K562 (cell line): ENCODE measurements at regions not wholly inside any gene's neighbourhood (a gene's known extent, or its start where the extent isn't known, plus 50 kb on each side); places are given as distances from the start of the nearest gene placed in this dataset.

Experiments used
- ATAC-seq: fragments of 200-7000 bp; cut with Tn5 transposase; 3 replicates; pipeline ENCODE4 v1.9.1; 2020; ENCODE audit warnings: moderate library complexity
- BruUV-seq: library from RNA; stranded (reverse); fragments of 400-500 nt; replicated peaks from 2 replicates; lab custom pipeline; 2021; lab: Mats Ljungman, UMichigan
- CTCF ChIA-PET: fragments of 300-600 bp; formaldehyde crosslinking; extraction: SDS; loops from one replicate; lab custom pipeline; 2021; ENCODE audit warnings: low intra/inter-chr PET ratio; lab: Yijun Ruan, JAX
- POLR2A ChIA-PET: fragments of 300-600, 350-650 bp; sonication (Branson Sonifier 250); formaldehyde crosslinking; extraction: SDS; loops from one replicate; lab custom pipeline; 2021; ENCODE audit warnings: antibody characterized with exemption, inconsistent platforms; lab: Yijun Ruan, JAX
- DNase-seq, 4 experiments: peaks; one replicate each; pipeline versions ENCODE4 v3.0.0 to v3.0.0-alpha.2; 2011 to 2018; ENCODE audit warnings: low spot score in 3 of 4, mixed read lengths in 3 of 4; ENCODE audit errors: extremely low read depth in 1 of 4
- FAIRE-seq: peaks from 2 replicates; lab custom pipeline; 2011; peaks lifted over from hg19 to GRCh38; lab: Jason Lieb, UNC
- H2AFZ ChIP-seq: 2 replicates; pipeline ENCODE4 v1.6.0; 2011; ENCODE audit warnings: low read depth, low read length, control low read depth, inconsistent platforms
- H3K27ac ChIP-seq: fragments of 200-600 bp; 3 replicates; pipeline ENCODE4 v1.8.0; 2011; ENCODE audit warnings: low read depth, mild to moderate bottlenecking, control low read depth, inconsistent platforms, low read length, moderate library complexity, mixed read lengths; ENCODE audit errors: extremely low read depth
- H3K27me3 ChIP-seq, 2 experiments: fragments of 300-600 bp in 1 of 2; 2 replicates in 1 of 2; 3 replicates in 1 of 2; pipeline versions ENCODE4 v1.6.0 to v1.8.0; 2011; ENCODE audit warnings: inconsistent platforms in 2 of 2, low read length in 2 of 2, mild to moderate bottlenecking in 1 of 2, mixed read lengths in 1 of 2, moderate library complexity in 1 of 2; ENCODE audit not compliant: control insufficient read depth in 2 of 2, insufficient read depth in 2 of 2
- H3K36me3 ChIP-seq: fragments of 300-600 bp; 3 replicates; pipeline ENCODE4 v1.8.0; 2011; ENCODE audit warnings: mild to moderate bottlenecking, low read length, inconsistent platforms; ENCODE audit not compliant: control insufficient read depth, insufficient read depth
- H3K4me1 ChIP-seq, 2 experiments: fragments of 200-600 bp in 1 of 2; replicated peaks in 1 of 2; 2 replicates in 1 of 2; 3 replicates in 1 of 2; pipeline versions ENCODE4 v1.5.1 to v1.8.0; 2011; ENCODE audit warnings: inconsistent platforms in 2 of 2, low read length in 2 of 2, mild to moderate bottlenecking in 1 of 2, mixed read lengths in 1 of 2, moderate library complexity in 1 of 2; ENCODE audit not compliant: control insufficient read depth in 2 of 2, insufficient read depth in 2 of 2
- H3K4me2 ChIP-seq: 2 replicates; pipeline ENCODE4 v1.6.1; 2011; ENCODE audit warnings: low read length, control low read depth, inconsistent platforms, mixed read lengths; ENCODE audit not compliant: insufficient read depth
- H3K4me3 ChIP-seq: fragments of 200-600 bp; sonication (generic), shearing (Covaris generic); 2 replicates; pipeline ENCODE4 v1.5.1; 2016; ENCODE audit warnings: control low read depth, inconsistent platforms
- H3K79me2 ChIP-seq: fragments of 200-600 bp; 3 replicates; pipeline ENCODE4 v1.8.0; 2011; ENCODE audit warnings: low read length, inconsistent platforms; ENCODE audit not compliant: control insufficient read depth, insufficient read depth
- H3K9ac ChIP-seq, 2 experiments: 2 replicates each; pipeline versions ENCODE4 v1.6.0 to v1.6.1; 2011; ENCODE audit warnings: low read depth in 2 of 2, low read length in 2 of 2, control low read depth in 1 of 2, inconsistent platforms in 1 of 2, mild to moderate bottlenecking in 1 of 2, mixed read lengths in 1 of 2; ENCODE audit not compliant: insufficient read depth in 1 of 2
- H3K9me1 ChIP-seq: one replicate; pipeline ENCODE4 v1.6.0; 2011; ENCODE audit warnings: inconsistent platforms, mild to moderate bottlenecking, low read length, moderate library complexity; ENCODE audit not compliant: control insufficient read depth, insufficient read depth
- H3K9me3 ChIP-seq: replicated peaks from 2 replicates; pipeline ENCODE4 v1.5.1; 2011; ENCODE audit warnings: low read depth, low read length, inconsistent platforms; ENCODE audit not compliant: control insufficient read depth, insufficient read depth
- H4K20me1 ChIP-seq: replicated peaks from 2 replicates; pipeline ENCODE4 v1.6.1; 2011; ENCODE audit warnings: low read length, inconsistent platforms, mixed read lengths; ENCODE audit not compliant: control insufficient read depth, insufficient read depth
- AFF1 ChIP-seq, 2 experiments: fragments of 450-650 bp; IDR thresholded peaks; 2 replicates each; pipeline ENCODE4 v1.6.1; 2018; ENCODE audit warnings: mild to moderate bottlenecking in 2 of 2, low read depth in 1 of 2; ENCODE audit not compliant: partially characterized antibody in 2 of 2
- CEBPB ChIP-seq: fragments of 450-650 bp; IDR thresholded peaks from 2 replicates; pipeline ENCODE4 v1.6.1; 2016; ENCODE audit warnings: missing genetic modification characterization, missing compliant biosample characterization
- DPF2 ChIP-seq: fragments of 450-650 bp; IDR thresholded peaks from 2 replicates; pipeline ENCODE4 v1.6.1; 2016
- EHMT2 ChIP-seq: fragments of 450-650 bp; IDR thresholded peaks from 2 replicates; pipeline ENCODE4 v1.6.1; 2018; ENCODE audit warnings: antibody characterized with exemption
- FOSL1 ChIP-seq: fragments of 200-800 bp; sonication (Bioruptor generic); conservative IDR thresholded peaks from 2 replicates; pipeline ENCODE4 v1.6.1; 2016; ENCODE audit warnings: missing genetic modification characterization, missing compliant biosample characterization
- FOXP1 ChIP-seq: sonication (generic); formaldehyde crosslinking; IDR thresholded peaks from 2 replicates; pipeline ENCODE4 v1.8.0; 2022; ENCODE audit warnings: mild to moderate bottlenecking, missing genetic modification reagents
- KDM1A ChIP-seq, 2 experiments: fragments of 450-650 bp; IDR thresholded peaks; 2 replicates each; pipeline ENCODE4 v1.6.1; 2016; ENCODE audit warnings: mild to moderate bottlenecking in 2 of 2
- MAZ ChIP-seq, 2 experiments: fragments of 450-650 bp in 1 of 2; sonication (generic) in 1 of 2; formaldehyde crosslinking; IDR thresholded peaks in 1 of 2; conservative IDR thresholded peaks in 1 of 2; 2 replicates each; pipeline versions ENCODE4 v1.4.0 to v1.5.0; 2020; ENCODE audit warnings: mild to moderate bottlenecking in 1 of 2, missing genetic modification reagents in 1 of 2
- NR2C2 ChIP-seq, 2 experiments: fragments of 200-800 bp in 1 of 2; sonication (Bioruptor generic) in 1 of 2; sonication (generic) in 1 of 2; formaldehyde crosslinking in 1 of 2; IDR thresholded peaks; 2 replicates each; pipeline versions ENCODE4 v1.6.1 to v1.8.0; 2016 to 2022; ENCODE audit warnings: mild to moderate bottlenecking in 1 of 2, missing compliant biosample characterization in 1 of 2, missing genetic modification characterization in 1 of 2, missing genetic modification reagents in 1 of 2
- OTX1 ChIP-seq: fragments of 450-650 bp; formaldehyde crosslinking; IDR thresholded peaks from 2 replicates; pipeline ENCODE4 v1.4.0; 2022; ENCODE audit warnings: mild to moderate bottlenecking
- SAP30 ChIP-seq: fragments of 200-600 bp; sonication (generic); IDR thresholded peaks from 2 replicates; pipeline ENCODE4 v1.6.1; 2012; ENCODE audit warnings: borderline replicate concordance, low read depth, mild to moderate bottlenecking, moderate library complexity, low read length, control low read depth, inconsistent platforms; ENCODE audit not compliant: insufficient read depth, poor library complexity, severe bottlenecking
- SMARCE1 ChIP-seq: fragments of 450-650 bp; IDR thresholded peaks from 2 replicates; pipeline ENCODE4 v1.7.1; 2016; ENCODE audit warnings: mild to moderate bottlenecking
- TAF7 ChIP-seq: fragments of 450-650 bp; IDR thresholded peaks from 2 replicates; pipeline ENCODE4 v1.6.1; 2016; ENCODE audit warnings: missing genetic modification characterization, missing compliant biosample characterization
- XRCC4 ChIP-seq: IDR thresholded peaks from one replicate; pipeline ENCODE4 v1.6.1; 2011; ENCODE audit not compliant: insufficient read depth, insufficient read length; ENCODE audit errors: extremely low read depth
- WGBS: fragments of 100-300 bp; shearing (Covaris generic); methylation state at CpG from one replicate; pipeline ENCODE4 v1.1.6; 2016; ENCODE audit warnings: low coverage, mixed read lengths; ENCODE audit not compliant: insufficient coverage; ENCODE audit errors: missing lambda C conversion rate; 5-methylcytosine and 5-hydroxymethylcytosine counted together
- in situ Hi-C: fragments of 300-500 bp; cut with MboI; formaldehyde crosslinking; loops from 4 replicates; pipeline ENCODE4 v1.15.0; 2018; ENCODE audit warnings: inconsistent platforms, mixed read lengths
- intact Hi-C: fragments of 100-400 bp; cut with micrococcal nuclease; formaldehyde crosslinking; loops from 2 replicates; pipeline ENCODE4 v1.14.2; 2022

- Histone ChIP-seq H3K9me3 (no peaks in the 10 kb centered on the region), H2AFZ (no peak overlapping the region), H3K79me2 (no peaks in the 10 kb centered on the region), H3K27ac (no peak overlapping the region), H3K9ac (no peak overlapping the region), H3K4me2 (no peak overlapping the region), H3K27me3 (no peaks in the 10 kb centered on the region), H3K36me3 (peaks cover 26% of the 10 kb centered on the region), H4K20me1 (0 out of 2 replicates have a peak, but pooled peaks cover 3% of the 10 kb centered on the region), H3K4me3 (no peak overlapping the region), H3K9me1 (no peaks in the 10 kb centered on the region), H3K4me1 (peaks cover 0 to 13% of the 10 kb centered on the region in 2 experiments; a peak in 2 of 5 replicates)
- FAIRE-seq (no peak), ATAC-seq (peak; percentile 67), DNase-seq (peak in 2 of 4 experiments; percentile 17 to 45)
- 68% methylated on average over 6 of the region's 6 CpGs for WGBS
- in situ Hi-C loops (no loop called here), intact Hi-C loops (no loop called here)
- no TSS peak for BruUV-seq
- CTCF ChIA-PET = no interaction called here
- POLR2A ChIA-PET = interaction anchor here (0.7 to 1.1 kb wide), 2 partner anchors 18 to 179 kb away, joined by 3 to 4 read pairs; no protein-coding TSS in a partner anchor
- peak in 1 of 2 experiments; percentile 62 for TF ChIP-seq AFF1 (IDR thresholded peaks at IDR 0.05; ENCODE audit: low read depth in 1 of 2, partially characterized antibody in 2 of 2)
- peak; percentile 33; the same call in 1 of the 2 replicates for TF ChIP-seq OTX1 (CRISPR knock-in tag)
- 0 out of 2 replicates have a peak, but pooled peaks have one; percentile 25 for TF ChIP-seq FOSL1 (tag)
- TF ChIP-seq DPF2 = peak; percentile 48
- TF ChIP-seq KDM1A (IDR thresholded peaks at IDR 0.05) = peak in 1 of 2 experiments; percentile 29; a peak in 1 of 4 replicates
- no peak for TF ChIP-seq FOXP1 (CRISPR knock-in tag)
- TF ChIP-seq SAP30 = no peak
- 0 out of 4 replicates have a peak, but pooled peaks of 1 of the 2 experiments have one; percentile 13 for TF ChIP-seq MAZ (CRISPR knock-in tag; conservative IDR thresholded peaks at IDR 0.05 in 1 of 2, IDR thresholded peaks at IDR 0.05 in 1 of 2)
- peak; percentile 40; the same call in 1 of the 2 replicates for TF ChIP-seq SMARCE1
- TF ChIP-seq XRCC4 = no peak
- no peak for TF ChIP-seq CEBPB (tag)
- 0 out of 2 replicates have a peak, but pooled peaks have one; percentile 23 for TF ChIP-seq EHMT2
- TF ChIP-seq NR2C2 (CRISPR knock-in tag; IDR thresholded peaks at IDR 0.05) = no peak
- no peak for TF ChIP-seq NR2C2 (tag; IDR thresholded peaks at IDR 0.05)
- no peak for TF ChIP-seq TAF7 (tag)
Observed at GRCh38 chr15:95734422-95735316, 595.8 kb upstream of the NR2F2 start.
